H9 (cell line): ENCODE measurements at regions not wholly inside any gene's neighbourhood (a gene's known extent, or its start where the extent isn't known, plus 50 kb on each side); places are given as distances from the start of the nearest gene placed in this dataset.

Source experiments
- DNase-seq: peaks from one replicate; pipeline ENCODE4 v3.0.0-alpha.2; 2017
- H2AFZ ChIP-seq: one replicate; pipeline ENCODE4 v1.6.1; 2013; ENCODE audit warnings: mild to moderate bottlenecking, low read length, control low read depth, moderate library complexity
- H2AK5ac ChIP-seq: 2 replicates; pipeline ENCODE4 v1.6.1; 2013; ENCODE audit warnings: low read length, control low read depth, mixed read lengths; ENCODE audit not compliant: insufficient read length
- H2BK120ac ChIP-seq: one replicate; pipeline ENCODE4 v1.6.1; 2013; ENCODE audit warnings: low read depth, mild to moderate bottlenecking, low read length, control low read depth, inconsistent platforms; ENCODE audit not compliant: poor library complexity, severe bottlenecking
- H2BK12ac ChIP-seq: 2 replicates; pipeline ENCODE4 v1.6.1; 2013; ENCODE audit warnings: low read length, control low read depth, mixed read lengths, low read depth; ENCODE audit not compliant: insufficient read length
- H2BK15ac ChIP-seq: 2 replicates; pipeline ENCODE4 v1.6.1; 2013; ENCODE audit warnings: low read depth, low read length, control low read depth
- H2BK20ac ChIP-seq: one replicate; pipeline ENCODE4 v1.6.1; 2013; ENCODE audit warnings: low read depth, mild to moderate bottlenecking, low read length, control low read depth, inconsistent platforms; ENCODE audit not compliant: poor library complexity, severe bottlenecking
- H2BK5ac ChIP-seq: 2 replicates; pipeline ENCODE4 v1.6.1; 2013; ENCODE audit warnings: low read length, control low read depth, mixed read lengths; ENCODE audit not compliant: insufficient read length
- H3K14ac ChIP-seq: 2 replicates; pipeline ENCODE4 v1.6.1; 2013; ENCODE audit warnings: low read length, control low read depth; ENCODE audit not compliant: insufficient read depth
- H3K18ac ChIP-seq: 2 replicates; pipeline ENCODE4 v1.6.1; 2013; ENCODE audit warnings: low read depth, mild to moderate bottlenecking, mixed read lengths, low read length, control low read depth; ENCODE audit not compliant: insufficient read length
- H3K23ac ChIP-seq: 2 replicates; pipeline ENCODE4 v1.6.1; 2013; ENCODE audit warnings: low read length, control low read depth, mixed read lengths, low read depth; ENCODE audit not compliant: insufficient read length
- H3K23me2 ChIP-seq: 2 replicates; pipeline ENCODE4 v1.6.1; 2013; ENCODE audit warnings: low read depth, mild to moderate bottlenecking, mixed read lengths, low read length, control low read depth; ENCODE audit not compliant: insufficient read length, poor library complexity, severe bottlenecking
- H3K27ac ChIP-seq: 2 replicates; pipeline ENCODE4 v1.5.1; 2013; ENCODE audit warnings: low read length, control low read depth, mixed read lengths, low read depth; ENCODE audit not compliant: insufficient read length
- H3K27me3 ChIP-seq: 2 replicates; pipeline ENCODE4 v1.6.1; 2013; ENCODE audit warnings: low read length, control low read depth, inconsistent platforms; ENCODE audit not compliant: insufficient read depth
- H3K4ac ChIP-seq: 2 replicates; pipeline ENCODE4 v1.6.1; 2013; ENCODE audit warnings: low read depth, mild to moderate bottlenecking, control low read depth, inconsistent platforms, low read length, moderate library complexity
- H3K4me1 ChIP-seq: 2 replicates; pipeline ENCODE4 v1.6.1; 2013; ENCODE audit warnings: low read length, control low read depth, inconsistent platforms; ENCODE audit not compliant: insufficient read depth
- H3K4me2 ChIP-seq: 2 replicates; pipeline ENCODE4 v1.6.1; 2013; ENCODE audit warnings: low read length, control low read depth, mixed read lengths; ENCODE audit not compliant: insufficient read length, insufficient read depth
- H3K56ac ChIP-seq: 2 replicates; pipeline ENCODE4 v1.6.1; 2013; ENCODE audit warnings: low read depth, mild to moderate bottlenecking, mixed read lengths, low read length, control low read depth; ENCODE audit not compliant: insufficient read length
- H3K79me1 ChIP-seq: 2 replicates; pipeline ENCODE4 v1.6.1; 2013; ENCODE audit warnings: low read depth, mild to moderate bottlenecking, moderate library complexity, low read length, control low read depth, inconsistent platforms; ENCODE audit not compliant: insufficient read depth, poor library complexity, severe bottlenecking
- H3K79me2 ChIP-seq: 2 replicates; pipeline ENCODE4 v1.6.1; 2013; ENCODE audit warnings: low read length, control low read depth, inconsistent platforms; ENCODE audit not compliant: insufficient read depth
- H3K9ac ChIP-seq: 2 replicates; pipeline ENCODE4 v1.6.1; 2013; ENCODE audit warnings: low read length, control low read depth, mixed read lengths; ENCODE audit not compliant: insufficient read length; ENCODE audit errors: extremely low read depth
- H3K9me3 ChIP-seq: one replicate; pipeline ENCODE4 v1.6.1; 2013; ENCODE audit warnings: low read depth, low read length, inconsistent platforms; ENCODE audit not compliant: control insufficient read depth
- H3T11ph ChIP-seq: one replicate; pipeline ENCODE4 v1.6.1; 2013; ENCODE audit warnings: mild to moderate bottlenecking, low read length, control low read depth, inconsistent platforms
- H4K20me1 ChIP-seq: one replicate; pipeline ENCODE4 v1.6.1; 2013; ENCODE audit not compliant: control insufficient read depth, insufficient read length, insufficient read depth
- H4K5ac ChIP-seq: 2 replicates; pipeline ENCODE4 v1.6.1; 2013; ENCODE audit warnings: low read depth, mild to moderate bottlenecking, mixed read lengths, low read length, control low read depth; ENCODE audit not compliant: insufficient read length
- H4K8ac ChIP-seq: replicated peaks from 2 replicates; pipeline ENCODE4 v1.6.1; 2013; ENCODE audit warnings: low read length, control low read depth, mixed read lengths, low read depth; ENCODE audit not compliant: insufficient read length
- H4K91ac ChIP-seq: 2 replicates; pipeline ENCODE4 v1.6.1; 2013; ENCODE audit warnings: low read depth, mild to moderate bottlenecking, moderate library complexity, mixed read lengths, low read length, control low read depth; ENCODE audit not compliant: insufficient read length
- H3K27ac Mint-ChIP-seq, 3 experiments: 2 replicates in 2 of 3; 3 replicates in 1 of 3; pipeline ENCODE4 v1.8.0; 2020 to 2021; ENCODE audit warnings: mixed read lengths in 3 of 3, mild to moderate bottlenecking in 1 of 3, moderate library complexity in 1 of 3
- H3K27me3 Mint-ChIP-seq: 2 replicates; pipeline ENCODE4 v1.8.0; 2021; ENCODE audit warnings: low read depth, mild to moderate bottlenecking, moderate library complexity, mixed read lengths
- H3K36me3 Mint-ChIP-seq, 3 experiments: 2 replicates in 2 of 3; 3 replicates in 1 of 3; pipeline ENCODE4 v1.8.0; 2020 to 2021; ENCODE audit warnings: low read depth in 3 of 3, mixed read lengths in 3 of 3; ENCODE audit not compliant: insufficient read depth in 1 of 3
- H3K4me1 Mint-ChIP-seq, 2 experiments: 2 replicates each; pipeline ENCODE4 v1.8.0; 2020; ENCODE audit warnings: mixed read lengths in 2 of 2
- H3K4me3 Mint-ChIP-seq, 2 experiments: 2 replicates in 1 of 2; 3 replicates in 1 of 2; pipeline ENCODE4 v1.8.0; 2020 to 2021; ENCODE audit warnings: mild to moderate bottlenecking in 2 of 2, mixed read lengths in 2 of 2, moderate library complexity in 1 of 2
- H3K9me3 Mint-ChIP-seq, 2 experiments: 2 replicates in 1 of 2; 3 replicates in 1 of 2; pipeline ENCODE4 v1.8.0; 2020; ENCODE audit warnings: mild to moderate bottlenecking in 2 of 2, mixed read lengths in 2 of 2, moderate library complexity in 1 of 2
- WGBS: extraction: QIAGEN DNeasy Blood & Tissue Kit; methylation state at CpG from one replicate; pipeline ENCODE4 v1.1.7; 2013; ENCODE audit warnings: missing lambda C conversion rate, low lambda C conversion rate, mixed read lengths; ENCODE audit not compliant: insufficient read length; ENCODE audit errors: extremely low coverage; 5-methylcytosine and 5-hydroxymethylcytosine counted together
- TF ChIP-seq, protein P1 (sequence below): fragments of 200-600 bp; sonication (generic); conservative IDR thresholded peaks from 3 replicates; pipeline ENCODE4 v1.8.0; 2021; ENCODE audit warnings: antibody characterized with exemption, mild to moderate bottlenecking

DNA sequence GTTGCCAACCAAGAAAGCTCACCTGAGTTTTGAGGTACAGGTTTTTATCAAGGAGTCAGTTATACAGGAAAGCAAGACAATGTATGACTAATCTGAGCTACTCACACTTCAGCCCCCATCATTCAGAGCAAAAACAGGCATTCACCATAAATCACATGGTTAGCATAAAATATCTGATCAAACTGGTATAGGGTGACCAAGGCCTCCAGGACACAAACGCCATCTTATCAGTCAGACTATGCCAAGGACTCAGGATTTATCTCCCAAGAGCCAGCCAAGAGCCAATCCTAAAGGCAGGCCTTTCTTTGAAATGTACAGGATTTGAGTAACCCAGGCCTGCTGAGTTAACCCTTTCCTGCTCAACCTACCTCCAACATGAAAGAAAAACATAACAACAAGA is 313.0 kb upstream of the NREP start:
- WGBS: no CpG with 5 or more reads among the region's 1 CpG
- no peaks in the 10 kb centered on the region for H3K79me1 ChIP-seq
- TF ChIP-seq, protein P1, sequence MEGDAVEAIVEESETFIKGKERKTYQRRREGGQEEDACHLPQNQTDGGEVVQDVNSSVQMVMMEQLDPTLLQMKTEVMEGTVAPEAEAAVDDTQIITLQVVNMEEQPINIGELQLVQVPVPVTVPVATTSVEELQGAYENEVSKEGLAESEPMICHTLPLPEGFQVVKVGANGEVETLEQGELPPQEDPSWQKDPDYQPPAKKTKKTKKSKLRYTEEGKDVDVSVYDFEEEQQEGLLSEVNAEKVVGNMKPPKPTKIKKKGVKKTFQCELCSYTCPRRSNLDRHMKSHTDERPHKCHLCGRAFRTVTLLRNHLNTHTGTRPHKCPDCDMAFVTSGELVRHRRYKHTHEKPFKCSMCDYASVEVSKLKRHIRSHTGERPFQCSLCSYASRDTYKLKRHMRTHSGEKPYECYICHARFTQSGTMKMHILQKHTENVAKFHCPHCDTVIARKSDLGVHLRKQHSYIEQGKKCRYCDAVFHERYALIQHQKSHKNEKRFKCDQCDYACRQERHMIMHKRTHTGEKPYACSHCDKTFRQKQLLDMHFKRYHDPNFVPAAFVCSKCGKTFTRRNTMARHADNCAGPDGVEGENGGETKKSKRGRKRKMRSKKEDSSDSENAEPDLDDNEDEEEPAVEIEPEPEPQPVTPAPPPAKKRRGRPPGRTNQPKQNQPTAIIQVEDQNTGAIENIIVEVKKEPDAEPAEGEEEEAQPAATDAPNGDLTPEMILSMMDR: no peak
- no peak for DNase-seq
- H3K27me3 ChIP-seq: no peaks in the 10 kb centered on the region
- no peaks in the 10 kb centered on the region for H4K20me1 ChIP-seq
- H3K23ac ChIP-seq: no peak overlapping the region
- H2BK12ac ChIP-seq: no peak overlapping the region
- Mint-ChIP-seq H3K9me3 (no peaks in the 10 kb centered on the region), H3K27me3 (no peaks in the 10 kb centered on the region), H3K27ac (peak overlapping the region in 1 of 3 experiments; percentile 5; a peak in 1 of 7 replicates), H3K4me3 (no peak overlapping the region), H3K36me3 (no peaks in the 10 kb centered on the region), H3K4me1 (peaks cover 7 to 13% of the 10 kb centered on the region in 2 experiments)
- no peak overlapping the region for H3K4me2 ChIP-seq
- no peak overlapping the region for H3K27ac ChIP-seq
- H2BK15ac ChIP-seq: no peak overlapping the region
- H3T11ph ChIP-seq: no peak overlapping the region
- H3K14ac ChIP-seq: no peak overlapping the region
- no peaks in the 10 kb centered on the region for H3K79me2 ChIP-seq
- no peaks in the 10 kb centered on the region for H3K23me2 ChIP-seq
- no peak overlapping the region for H2AFZ ChIP-seq
- no peak overlapping the region for H3K4ac ChIP-seq
- H2AK5ac ChIP-seq: no peak overlapping the region
- H4K8ac ChIP-seq: no peak overlapping the region
- no peak overlapping the region for H2BK20ac ChIP-seq
- no peak overlapping the region for H3K56ac ChIP-seq
- no peak overlapping the region for H2BK120ac ChIP-seq
- no peaks in the 10 kb centered on the region for H3K4me1 ChIP-seq
- no peak overlapping the region for H3K9ac ChIP-seq
- H3K9me3 ChIP-seq: no peaks in the 10 kb centered on the region
- no peak overlapping the region for H2BK5ac ChIP-seq
- no peak overlapping the region for H3K18ac ChIP-seq
- no peak overlapping the region for H4K5ac ChIP-seq
- no peak overlapping the region for H4K91ac ChIP-seq
